ENCODE measurements at regions not wholly inside any gene's neighbourhood (a gene's known extent, or its start where the extent isn't known, plus 50 kb on each side); places are given as distances from the start of the nearest gene placed in this dataset.

- H3K4me3 ChIP-seq (ENCODE audit: control insufficient read depth, low read depth, low read length) = no peak overlapping the region
- TF ChIP-seq CTCF (IDR thresholded peaks at IDR 0.05; ENCODE audit: control insufficient read depth, insufficient read depth, low read depth, low read length, missing control alignments) = no peak
- DNase-seq (ENCODE audit: low read depth) = no peak
Observed at GRCh38 chr3:83251490-83251889, 1490.0 kb upstream of the GBE1 start.

GRCh38 chr3:83250613-83251012 is 1489.2 kb upstream of the GBE1 start:
- H3K4me3 ChIP-seq (ENCODE audit: control insufficient read depth, low read depth, low read length) = no peak overlapping the region
- no peak for DNase-seq (ENCODE audit: low read depth)
- no peak for TF ChIP-seq CTCF (IDR thresholded peaks at IDR 0.05; ENCODE audit: control insufficient read depth, insufficient read depth, low read depth, low read length, missing control alignments)

GRCh38 chr3:83248454-83248853 is 1487.0 kb upstream of the GBE1 start:
- H3K4me3 ChIP-seq (ENCODE audit: control insufficient read depth, low read depth, low read length) = no peak overlapping the region
- DNase-seq (ENCODE audit: low read depth) = no peak
- no peak for TF ChIP-seq CTCF (IDR thresholded peaks at IDR 0.05; ENCODE audit: control insufficient read depth, insufficient read depth, low read depth, low read length, missing control alignments)

- no peak for TF ChIP-seq CTCF (IDR thresholded peaks at IDR 0.05; ENCODE audit: control insufficient read depth, insufficient read depth, low read depth, low read length, missing control alignments)
- no peak for DNase-seq (ENCODE audit: low read depth)
Observed at GRCh38 chr3:83235180-83235814, 1473.9 kb upstream of the GBE1 start.

GRCh38 chr3:83233715-83234114 is 1472.3 kb upstream of the GBE1 start:
- TF ChIP-seq CTCF (IDR thresholded peaks at IDR 0.05; ENCODE audit: control insufficient read depth, insufficient read depth, low read depth, low read length, missing control alignments) = no peak
- H3K4me3 ChIP-seq (ENCODE audit: control insufficient read depth, low read depth, low read length) = no peak overlapping the region
- no peak for DNase-seq (ENCODE audit: low read depth)

More at GRCh38 chr3:83235180-83235814, 1473.9 kb upstream of the GBE1 start:
- H3K4me3 ChIP-seq (ENCODE audit: control insufficient read depth, low read depth, low read length) = no peak overlapping the region

GRCh38 chr3:83230841-83231240 is 1469.4 kb upstream of the GBE1 start:
- no peak for DNase-seq (ENCODE audit: low read depth)
- H3K4me3 ChIP-seq (ENCODE audit: control insufficient read depth, low read depth, low read length) = no peak overlapping the region
- TF ChIP-seq CTCF (IDR thresholded peaks at IDR 0.05; ENCODE audit: control insufficient read depth, insufficient read depth, low read depth, low read length, missing control alignments) = no peak
